ENCODE measurements at regions not wholly inside any gene's neighbourhood (a gene's known extent, or its start where the extent isn't known, plus 50 kb on each side); places are given as distances from the start of the nearest gene placed in this dataset.

- no peak for TF ChIP-seq CTCF (IDR thresholded peaks at IDR 0.05)
- TF ChIP-seq POLR2AphosphoS5 (IDR thresholded peaks at IDR 0.05): no peak
- TF ChIP-seq POLR2A (IDR thresholded peaks at IDR 0.05): no peak
Measured at GRCh38 chr7:155983176-155983815, 171.0 kb upstream of the SHH start.

Measured in upper lobe of left lung (tissue), 4 donors.